NCI-H1930 (cell line): ENCODE measurements at regions not wholly inside any gene's neighbourhood (a gene's known extent, or its start where the extent isn't known, plus 50 kb on each side); places are given as distances from the start of the nearest gene placed in this dataset.
"Not testable (repeated sequence)": the region's sequence is repeated elsewhere in the genome, so short reads cannot be mapped to it uniquely, and the experiment has no call there.

Source experiments
- DNase-seq, 2 experiments: peaks; one replicate each; lab custom pipeline; 2025; lab: John Stamatoyannopoulos, UW

DNA sequence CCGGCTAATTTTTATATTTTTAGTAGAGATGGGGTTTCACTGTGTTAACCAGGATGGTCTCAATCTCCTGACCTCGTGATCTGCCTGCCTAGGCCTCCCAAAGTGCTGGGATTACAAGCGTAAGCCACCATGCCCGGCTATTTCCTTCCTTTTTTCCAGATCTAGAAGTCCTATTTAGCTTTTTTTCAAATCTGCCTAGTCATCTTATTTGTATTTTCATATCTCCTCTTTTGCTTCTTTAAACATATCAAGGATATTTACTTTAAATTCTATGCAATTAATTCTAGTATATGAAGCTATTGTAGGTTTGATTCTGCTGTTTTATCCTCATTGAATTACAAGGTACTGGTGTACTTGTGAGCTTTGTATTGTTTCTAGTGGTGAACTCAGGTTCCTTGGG is 119.1 kb downstream of the MACIR start:
- DNase-seq, result not testable (repeated sequence)

DNA sequence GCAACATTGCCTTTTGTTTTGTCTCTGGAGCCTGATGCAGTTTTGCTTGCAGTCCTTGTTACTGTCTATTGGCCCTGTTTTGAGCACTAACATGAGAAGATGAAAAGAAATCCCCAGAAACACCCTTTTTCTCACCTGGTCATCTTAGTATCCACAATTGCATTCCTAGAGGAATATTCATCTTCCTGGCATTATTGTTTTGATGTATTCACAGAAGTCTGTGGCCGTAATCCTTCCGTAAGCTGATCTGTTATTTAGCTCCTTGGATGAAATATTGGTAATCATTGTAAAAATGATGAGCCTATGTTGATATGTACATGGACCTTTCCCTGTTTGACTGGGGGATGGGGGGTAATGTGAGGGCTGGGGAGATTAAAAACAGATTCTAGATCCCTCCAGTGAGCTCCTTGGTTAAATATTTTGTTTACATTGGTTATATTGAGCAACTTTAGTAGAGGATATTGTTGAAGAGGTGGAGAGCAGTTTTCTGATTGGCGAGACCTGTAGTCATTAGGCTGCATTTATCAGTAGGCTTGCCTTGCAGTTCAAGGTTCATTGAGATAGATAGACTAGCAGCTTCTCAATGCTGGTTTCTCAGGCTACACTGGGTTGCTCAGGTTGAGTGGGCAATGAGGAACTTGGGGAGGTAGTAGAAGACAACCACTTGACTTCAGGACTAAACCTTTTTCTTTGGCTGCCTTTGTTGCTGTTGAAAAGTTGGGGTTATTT is 117.5 kb downstream of the MACIR start:
- DNase-seq, result no peak

DNA sequence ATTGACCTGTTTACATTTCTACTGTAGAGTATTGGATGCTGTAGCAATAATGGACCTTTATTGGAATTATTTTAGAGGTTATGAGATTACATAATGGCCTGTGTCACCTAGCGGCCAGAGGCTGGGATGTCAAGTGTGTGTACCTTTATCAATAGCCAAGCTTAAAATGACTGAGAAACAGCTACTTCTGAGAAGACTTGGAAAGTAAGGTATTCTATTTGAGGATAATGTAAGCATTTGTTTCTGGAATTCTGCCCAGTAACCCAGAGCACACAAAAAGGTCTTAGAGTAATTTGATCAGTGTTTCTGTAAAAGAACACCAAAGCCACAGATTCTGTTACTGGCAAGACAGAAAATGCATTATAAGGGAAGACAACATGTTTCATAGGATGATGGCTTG is 116.8 kb downstream of the MACIR start:
- DNase-seq, result no peak

DNA sequence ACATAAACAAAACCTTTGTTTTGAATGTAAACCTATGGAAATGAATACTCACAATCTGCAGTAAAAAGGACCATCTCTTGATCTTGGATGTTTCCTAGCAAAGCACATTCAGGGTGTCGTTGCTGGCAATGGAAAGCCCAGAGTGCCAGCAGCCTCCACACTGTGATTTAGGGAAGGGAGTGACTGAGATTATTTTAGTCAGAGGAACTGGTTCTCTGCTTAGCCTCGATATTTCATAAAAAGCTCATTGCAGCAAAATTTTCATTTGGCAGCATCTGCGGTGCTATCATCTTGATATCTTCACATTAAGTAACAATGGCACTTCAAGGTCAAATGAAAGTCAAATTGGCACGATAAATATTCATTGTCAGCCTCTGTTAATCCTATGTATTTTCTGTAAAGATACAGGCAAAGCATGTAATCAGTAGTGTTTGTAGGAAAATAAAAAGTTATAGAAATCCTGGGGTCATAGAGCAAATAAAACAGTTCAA is 116.0 kb downstream of the MACIR start:
- no peak for DNase-seq

DNA sequence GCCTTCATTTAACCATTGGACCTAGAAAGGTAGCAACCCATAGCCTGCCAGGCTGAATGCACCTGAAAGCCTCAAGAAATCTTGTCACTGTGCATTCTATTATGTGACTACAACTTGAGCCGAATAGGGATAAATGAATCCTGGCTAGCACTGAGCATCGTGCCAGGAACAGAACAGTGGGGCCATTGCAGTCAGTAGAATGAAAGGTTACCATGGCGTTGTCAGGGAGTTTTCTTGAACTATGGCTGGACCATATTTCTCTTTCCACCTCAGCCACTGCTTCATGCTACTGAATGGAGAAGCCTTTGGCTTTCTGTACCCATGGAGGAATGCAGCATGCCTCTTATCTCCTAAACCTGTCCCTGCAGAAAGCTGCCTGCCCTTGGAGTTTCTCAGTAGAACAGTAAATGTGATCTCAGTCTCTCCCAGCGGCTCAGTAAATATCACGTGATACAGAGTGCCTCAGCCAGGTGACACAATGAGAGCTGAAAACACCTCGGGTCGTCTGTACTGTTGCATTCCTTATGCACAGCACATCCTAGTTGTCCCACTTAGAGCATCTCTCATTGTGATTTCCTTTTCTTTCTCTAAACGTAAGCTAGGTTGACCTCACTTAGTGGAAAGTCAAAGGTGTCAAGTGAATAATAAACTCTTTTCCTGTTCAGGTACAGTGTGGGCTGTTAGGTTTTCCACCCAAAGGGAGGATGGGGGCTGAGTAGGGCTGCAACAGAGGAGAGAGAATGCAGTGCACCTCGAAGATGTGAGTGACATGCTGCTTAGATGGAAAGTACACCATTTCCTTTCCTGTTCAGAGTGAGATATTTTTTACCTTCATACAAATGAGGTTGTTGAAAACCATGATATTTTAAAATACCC is 115.3 kb downstream of the MACIR start:
- DNase-seq, result no peak

DNA sequence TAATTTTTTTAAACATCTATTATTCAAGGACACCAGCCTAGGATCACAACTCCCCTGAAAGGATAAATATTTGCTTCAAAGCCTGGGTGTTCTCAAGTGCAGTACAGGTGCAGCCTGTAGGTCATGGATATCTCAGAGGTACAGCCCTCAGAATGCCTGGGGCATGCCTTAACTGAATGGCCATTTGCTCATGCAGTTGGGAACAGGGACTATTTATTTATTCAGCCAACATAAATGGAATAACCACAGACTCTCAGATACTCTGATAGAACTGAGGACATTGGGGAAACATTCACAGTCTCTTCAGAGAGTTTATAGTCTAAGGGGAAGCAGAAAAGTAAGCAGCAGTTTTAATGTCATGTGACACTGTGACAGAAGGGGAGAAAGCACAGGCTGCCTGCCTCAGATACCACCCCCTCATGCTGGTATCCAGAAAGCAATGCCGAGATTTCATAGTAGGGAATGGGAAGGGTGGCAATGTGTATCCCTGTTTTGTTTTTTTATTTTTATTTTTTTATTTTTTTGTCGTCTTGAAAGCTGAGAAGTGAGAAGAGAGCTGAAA is 112.6 kb downstream of the MACIR start:
- no peak for DNase-seq

DNA sequence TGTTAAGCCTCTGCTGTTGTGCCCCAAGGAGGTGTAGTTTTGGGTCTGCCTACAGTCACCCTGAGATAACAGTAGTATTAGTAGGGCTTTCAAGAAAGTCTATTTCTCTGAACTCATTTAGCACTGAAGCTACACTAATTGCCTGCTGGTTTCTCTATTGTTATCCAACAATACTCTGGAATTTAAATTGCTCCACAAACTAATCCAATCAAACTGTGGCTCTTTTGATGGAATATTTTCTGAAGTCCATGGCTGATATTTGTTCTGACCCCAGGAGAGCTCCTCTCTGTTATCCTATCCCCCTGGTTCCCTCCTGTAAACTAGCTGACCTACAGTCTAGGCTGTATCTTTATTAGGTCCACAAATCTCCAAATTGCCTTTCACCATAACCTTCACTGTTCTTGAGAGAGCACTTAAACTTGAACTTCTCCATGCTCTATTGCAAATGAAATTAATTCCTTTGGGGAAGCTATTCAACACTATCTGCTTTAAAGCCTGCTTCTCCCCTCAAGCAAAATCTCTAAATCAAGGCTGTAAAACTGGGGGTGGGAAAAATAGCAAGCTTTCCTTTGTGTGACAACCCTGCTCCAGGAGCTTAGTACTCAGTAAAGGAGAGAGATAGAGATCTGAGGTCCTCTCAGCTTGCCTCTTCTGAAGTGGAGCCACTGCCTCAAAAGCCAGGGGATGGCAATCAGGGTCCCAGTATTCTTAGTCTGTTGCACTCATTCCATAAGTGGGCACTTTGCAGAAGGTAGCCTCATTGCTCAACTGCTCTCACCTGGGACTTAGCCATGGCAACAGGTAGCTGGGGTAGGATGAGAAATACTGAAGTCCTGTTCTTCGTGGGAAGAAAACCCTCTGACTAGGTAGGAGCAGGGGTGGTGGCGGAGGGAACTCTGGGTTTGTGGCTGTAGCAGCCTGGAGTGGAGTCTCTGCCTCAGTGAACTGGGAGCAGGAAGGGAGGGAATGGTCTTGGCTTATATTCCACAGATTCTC is 110.9 kb downstream of the MACIR start:
- DNase-seq, result no peak

DNA sequence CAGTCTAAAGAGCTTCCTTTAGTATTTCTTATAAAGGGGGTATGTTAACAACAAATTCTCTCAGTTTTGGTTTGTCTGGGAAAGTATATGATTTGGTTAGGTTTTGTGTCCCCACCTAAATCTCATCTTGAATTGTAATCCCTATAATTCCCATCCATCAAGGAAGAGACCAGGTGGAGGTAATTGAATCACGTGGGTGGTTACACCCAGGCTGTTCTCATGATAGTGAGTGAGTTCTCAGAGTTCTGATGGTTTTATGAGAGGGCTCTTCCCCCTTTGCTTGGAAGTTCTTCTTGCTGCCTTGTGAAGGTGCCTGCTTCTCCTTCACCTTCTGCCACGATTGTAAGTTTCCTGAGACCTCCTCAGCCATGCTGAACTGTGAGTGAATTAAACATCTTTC is 109.1 kb downstream of the MACIR start:
- DNase-seq, result no peak

DNA sequence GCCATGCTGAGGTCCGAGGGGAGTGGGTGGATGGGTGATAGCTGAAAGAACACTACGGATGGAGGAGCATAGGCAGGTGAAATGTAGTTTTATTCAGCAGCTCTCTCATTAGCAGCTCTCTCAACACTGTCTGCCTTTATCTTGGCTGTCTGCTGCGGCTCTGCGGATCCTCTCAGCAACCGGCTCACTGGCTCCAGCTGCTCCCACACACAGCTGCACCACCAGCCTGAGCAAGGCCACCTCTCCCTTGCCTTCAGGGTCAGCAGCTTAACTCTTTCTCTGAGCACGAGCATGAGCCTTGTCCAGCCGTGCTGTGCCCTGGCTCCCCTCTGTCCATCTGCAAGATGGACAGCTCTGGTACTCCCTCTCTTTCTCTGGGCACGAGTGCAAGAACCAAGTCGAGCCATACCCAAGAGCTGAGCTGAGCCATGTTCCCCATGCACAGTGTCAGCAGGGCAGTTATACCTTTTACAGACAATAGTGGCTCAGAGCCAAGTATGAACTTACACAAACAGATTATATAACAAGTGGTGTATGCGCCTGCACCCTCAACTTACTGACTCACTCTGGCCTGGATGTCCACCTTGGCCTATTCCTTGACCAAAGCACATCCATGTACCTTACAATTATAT is 108.5 kb downstream of the MACIR start:
- DNase-seq, result no peak

DNA sequence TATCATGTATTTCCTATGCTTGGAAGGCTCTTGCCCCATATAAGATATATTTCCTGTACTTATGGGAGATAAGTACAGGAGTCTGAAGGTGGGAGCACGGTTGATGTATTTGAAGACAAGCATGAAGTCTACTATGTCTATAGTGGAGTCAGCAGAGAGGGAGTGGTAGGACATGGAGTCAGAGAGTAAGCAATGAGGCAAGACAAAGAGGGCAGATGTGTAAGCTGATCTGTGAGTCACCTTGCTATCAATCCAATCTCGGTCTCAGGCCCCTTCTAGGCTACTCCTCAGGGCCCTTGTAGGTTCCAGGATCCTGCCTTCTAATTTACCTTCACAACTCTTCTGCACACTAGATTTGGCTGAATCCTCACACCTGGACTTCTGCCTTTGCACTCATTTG is 105.5 kb downstream of the MACIR start:
- DNase-seq, result no peak

DNA sequence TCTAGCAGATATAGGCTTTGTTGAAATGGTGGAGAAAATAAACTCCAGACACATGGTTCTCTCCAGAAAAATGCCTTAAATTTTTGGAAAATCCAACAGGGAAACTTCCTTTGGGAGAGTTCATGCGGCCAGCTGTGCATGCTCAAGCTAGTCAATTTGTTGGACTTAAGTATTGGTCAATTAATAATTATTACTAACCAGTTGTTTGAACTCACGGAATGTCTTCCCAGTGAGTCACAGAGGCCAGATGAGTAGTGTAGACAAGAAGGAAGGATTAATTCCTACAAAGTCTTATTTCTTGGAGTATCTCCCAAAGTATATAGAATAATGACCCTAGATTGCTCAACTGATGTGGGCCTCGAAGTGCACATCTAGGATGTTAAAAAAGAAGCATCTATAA is 103.6 kb downstream of the MACIR start:
- no peak for DNase-seq

DNA sequence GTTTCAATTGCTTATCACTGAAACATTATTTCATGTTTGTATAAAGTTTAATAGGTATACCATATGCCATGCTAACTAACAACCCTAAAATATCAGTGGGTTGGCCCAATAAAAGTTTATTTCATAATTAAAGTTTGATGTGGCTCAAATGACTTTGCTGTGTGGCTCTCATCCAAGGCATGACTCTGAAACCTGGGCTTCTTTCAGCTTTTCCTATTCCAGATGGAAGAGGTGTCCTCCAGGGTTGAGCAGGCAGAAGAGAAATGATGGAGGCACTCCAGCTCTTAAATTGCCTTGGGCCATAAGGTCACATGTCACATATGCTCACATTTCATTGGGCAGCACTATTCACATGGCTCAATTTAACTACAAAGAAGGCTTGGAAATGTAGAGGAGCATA is 101.9 kb downstream of the MACIR start:
- DNase-seq, result no peak

DNA sequence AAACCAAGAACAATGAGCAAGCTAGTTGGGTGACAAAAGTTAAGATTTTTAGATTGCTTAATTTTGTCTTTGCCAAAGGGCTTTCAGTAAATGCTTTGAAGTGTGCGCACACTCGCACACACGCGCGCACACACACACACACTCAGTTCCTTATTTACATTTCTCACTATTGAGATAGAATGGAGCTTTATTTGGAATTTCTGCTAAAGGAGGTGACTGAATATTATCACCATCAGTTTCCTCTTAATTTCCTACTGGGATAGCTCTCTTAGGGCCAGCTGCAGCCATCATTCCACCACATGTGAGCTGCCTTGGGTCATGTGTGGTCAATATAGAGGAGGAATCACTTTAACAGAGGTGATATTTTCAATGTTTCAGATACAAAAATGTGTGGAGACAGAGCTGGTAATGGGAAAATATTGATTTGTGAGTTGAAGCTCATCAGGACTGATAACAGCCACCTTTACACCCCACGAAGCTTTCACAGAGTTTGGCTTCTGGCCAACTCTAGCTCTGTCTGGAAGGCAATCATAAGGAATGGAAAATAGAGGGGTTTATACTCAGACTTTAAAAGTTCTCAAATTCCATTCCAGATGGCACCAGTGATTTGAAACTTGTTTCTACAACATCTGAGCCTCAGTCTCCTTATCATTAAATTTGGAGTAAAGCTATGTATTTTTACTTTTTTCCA is 99.9 kb downstream of the MACIR start:
- no peak for DNase-seq

DNA sequence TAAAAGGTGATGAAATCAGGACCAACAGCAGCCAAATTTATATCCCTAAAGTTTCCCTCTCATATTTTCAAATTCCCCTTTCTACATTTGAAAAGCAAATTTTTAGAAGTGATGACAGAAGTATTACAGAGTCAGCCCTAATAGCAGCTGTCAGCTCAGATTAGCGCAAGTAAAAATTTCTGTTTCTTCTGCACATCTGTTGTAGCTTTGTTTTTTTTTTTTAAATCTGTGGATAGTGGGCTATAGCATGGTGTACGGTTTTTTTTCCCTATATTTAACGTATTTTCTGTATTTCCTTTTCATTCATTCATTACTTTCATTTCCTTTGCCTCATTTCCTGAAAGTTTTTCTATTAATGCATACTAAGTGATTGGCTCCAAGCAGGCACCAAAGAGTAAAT is 99.1 kb downstream of the MACIR start:
- DNase-seq, result no peak

DNA sequence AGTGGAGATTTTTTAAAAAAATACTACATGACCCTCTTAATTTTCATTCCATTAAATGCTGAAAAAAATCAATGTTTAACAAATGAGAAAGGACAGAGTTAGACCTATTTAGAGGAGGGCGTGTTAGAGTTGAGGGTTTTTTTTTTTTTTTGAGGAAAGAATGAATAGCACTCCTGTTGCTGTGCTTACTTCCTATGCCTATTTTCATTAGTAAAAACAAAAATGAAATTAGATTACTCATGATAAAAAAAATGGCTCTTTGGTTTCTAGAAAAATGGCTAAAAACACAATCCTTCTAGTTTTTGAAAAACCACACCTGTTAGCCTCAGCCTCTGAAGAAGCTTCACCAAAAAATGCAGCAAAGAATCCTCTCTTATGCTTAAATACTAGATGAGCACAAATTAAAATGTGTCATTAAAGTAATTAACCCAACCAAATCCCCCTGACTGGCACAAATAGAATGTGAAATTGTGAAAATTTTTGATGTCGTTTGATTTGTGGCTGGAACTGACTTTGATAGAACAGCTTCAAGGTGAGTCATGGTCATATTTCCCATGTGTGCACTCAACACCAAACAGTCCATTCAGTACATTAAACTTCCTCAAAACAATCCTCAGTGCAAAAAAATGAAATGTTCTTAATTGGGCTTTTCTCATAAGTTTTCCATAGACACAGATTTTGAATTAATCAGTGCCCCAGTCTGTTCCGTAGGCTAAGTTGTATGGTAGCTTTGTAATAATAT is 98.0 kb downstream of the MACIR start:
- DNase-seq, result no peak

DNA sequence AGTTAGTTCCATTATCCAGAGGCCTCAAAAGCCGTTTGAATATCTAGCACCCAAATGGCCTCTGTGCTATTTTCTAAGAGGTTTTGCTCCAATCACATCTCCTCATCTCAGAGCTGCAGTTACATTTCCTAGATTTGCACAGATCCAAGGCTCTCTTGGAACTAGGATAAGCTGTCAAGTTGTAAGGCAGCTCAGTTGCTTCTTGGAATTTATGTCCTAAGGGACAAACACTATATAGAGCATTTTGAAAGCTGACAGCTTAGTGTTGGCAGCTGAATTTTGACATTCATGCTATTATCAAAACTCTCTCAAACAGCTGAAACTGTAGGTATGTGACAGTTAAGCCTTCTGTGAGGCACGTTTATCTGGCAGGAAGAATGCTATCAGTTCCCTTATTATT is 97.0 kb downstream of the MACIR start:
- DNase-seq, result no peak

DNA sequence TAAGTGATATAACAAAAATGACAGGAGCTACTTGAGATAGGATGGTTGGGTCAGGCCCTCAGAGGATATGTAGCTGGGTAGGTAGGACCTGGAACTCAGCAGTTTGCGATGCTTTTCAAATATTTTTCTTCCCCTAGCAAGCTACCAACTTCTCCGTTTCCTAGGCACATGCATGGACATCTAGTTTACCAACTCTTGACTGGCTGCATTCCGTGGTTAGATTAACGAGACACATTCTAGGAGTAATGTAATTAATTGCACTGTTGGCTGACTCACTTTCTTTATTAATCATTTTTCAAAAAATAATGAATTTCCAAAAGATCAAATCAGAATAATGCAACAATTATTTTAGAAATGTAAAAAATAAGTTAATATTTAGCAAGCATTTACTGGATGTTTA is 95.9 kb downstream of the MACIR start:
- DNase-seq, result no peak

DNA sequence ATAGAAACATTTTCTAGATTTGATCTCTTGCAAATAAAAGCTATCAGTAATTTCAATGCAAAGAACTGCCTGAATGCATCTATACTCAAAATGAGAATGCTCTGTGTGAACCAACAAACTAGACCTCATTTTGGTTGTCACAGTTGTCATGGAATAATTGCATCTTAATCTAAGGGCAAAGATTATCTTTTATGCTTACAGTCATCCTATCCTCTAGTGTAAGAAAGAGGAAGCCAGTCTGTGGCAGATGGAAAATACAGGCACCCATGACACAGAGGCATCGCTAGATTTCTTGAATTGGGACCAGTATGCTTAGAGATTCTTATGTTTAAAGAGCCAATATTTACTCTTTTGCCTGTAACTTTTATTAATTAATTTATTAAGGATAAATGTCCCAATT is 95.0 kb downstream of the MACIR start:
- no peak for DNase-seq

DNA sequence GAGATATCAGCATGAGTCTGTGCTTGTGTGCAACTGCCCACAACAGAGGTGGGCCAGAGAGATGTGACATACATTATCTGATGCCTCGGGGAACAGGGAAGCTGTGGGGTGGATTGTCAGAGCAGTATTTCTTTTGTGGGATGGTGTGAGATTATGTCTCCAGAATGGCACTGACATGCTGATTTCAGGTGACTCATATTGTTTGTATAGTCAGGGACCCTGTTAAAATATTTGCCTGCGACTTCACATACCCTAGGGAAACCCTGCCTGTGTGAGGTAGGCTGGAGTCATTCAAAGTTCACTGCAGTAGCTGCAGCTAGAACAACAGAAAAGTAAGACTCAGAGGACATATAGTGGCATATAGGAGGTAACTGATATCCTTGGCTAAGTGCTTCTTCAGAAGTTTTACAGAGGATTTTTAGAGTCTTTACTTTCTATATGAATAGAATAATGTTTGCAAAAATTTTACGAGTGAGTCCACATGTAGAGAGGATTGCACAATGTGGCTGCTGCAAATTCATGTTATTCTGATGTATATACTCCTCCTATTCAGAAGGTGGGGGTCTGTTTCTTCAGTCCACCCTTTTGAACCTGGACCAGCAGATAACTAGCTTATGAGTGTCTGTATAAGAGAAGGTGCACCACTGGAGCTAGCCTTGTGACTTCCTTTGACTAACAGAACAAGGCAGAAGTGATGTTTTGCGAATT is 89.3 kb downstream of the MACIR start:
- no peak for DNase-seq
